Liver (tissue), 7 donors: ENCODE measurements at regions not wholly inside any gene's neighbourhood (a gene's known extent, or its start where the extent isn't known, plus 50 kb on each side); places are given as distances from the start of the nearest gene placed in this dataset.

Experiments
- DNase-seq: peaks from one replicate; pipeline ENCODE4 v3.0.0-alpha.2; 2017; ENCODE audit warnings: low spot score
- H3K27ac ChIP-seq, 2 donors: one replicate each; pipeline ENCODE4 v1.7.0; 2013; ENCODE audit warnings: inconsistent platforms in 2 of 2, low read length in 2 of 2, control low read depth in 1 of 2, low read depth in 1 of 2, mild to moderate bottlenecking in 1 of 2
- H3K27me3 ChIP-seq, 4 donors: one replicate each; pipeline versions ENCODE4 v1.6.1 to v1.7.0; 2013; ENCODE audit warnings: low read length in 3 of 4, inconsistent platforms in 1 of 4, mild to moderate bottlenecking in 1 of 4, moderate library complexity in 1 of 4; ENCODE audit not compliant: control insufficient read depth in 4 of 4, insufficient read depth in 4 of 4
- H3K36me3 ChIP-seq, 4 donors: one replicate each; pipeline versions ENCODE4 v1.6.1 to v1.7.0; 2013; ENCODE audit warnings: low read length in 3 of 4, mild to moderate bottlenecking in 3 of 4, low read depth in 1 of 4, moderate library complexity in 1 of 4; ENCODE audit not compliant: control insufficient read depth in 4 of 4, insufficient read depth in 3 of 4
- H3K4me1 ChIP-seq, 4 donors: one replicate each; pipeline versions ENCODE4 v1.6.1 to v1.7.0; 2013; ENCODE audit warnings: low read length in 3 of 4, mild to moderate bottlenecking in 3 of 4, moderate library complexity in 1 of 4; ENCODE audit not compliant: control insufficient read depth in 4 of 4, insufficient read depth in 4 of 4
- H3K4me3 ChIP-seq, 3 donors: one replicate each; pipeline versions ENCODE4 v1.6.1 to v1.7.0; 2013; ENCODE audit warnings: low read length in 3 of 3, control low read depth in 1 of 3, low read depth in 1 of 3, mild to moderate bottlenecking in 1 of 3
- H3K9ac ChIP-seq, 2 donors: one replicate each; pipeline ENCODE4 v1.7.0; 2013; ENCODE audit warnings: low read length in 2 of 2, mild to moderate bottlenecking in 2 of 2, moderate library complexity in 2 of 2, control low read depth in 1 of 2, low read depth in 1 of 2
- H3K9me3 ChIP-seq, 4 donors: one replicate each; pipeline versions ENCODE4 v1.6.1 to v1.7.0; 2013; ENCODE audit warnings: low read length in 3 of 4; ENCODE audit not compliant: control insufficient read depth in 4 of 4
- EGR1 ChIP-seq, 2 donors: IDR thresholded peaks; 2 replicates each; pipeline ENCODE4 v1.6.1; 2016 to 2018; ENCODE audit warnings: antibody characterized with exemption in 2 of 2, low read depth in 2 of 2
- FOXA1 ChIP-seq: IDR thresholded peaks from 2 replicates; pipeline ENCODE4 v1.6.1; 2016; ENCODE audit warnings: antibody characterized with exemption
- FOXA2 ChIP-seq: IDR thresholded peaks from 2 replicates; pipeline ENCODE4 v1.6.1; 2016; ENCODE audit warnings: antibody characterized with exemption
- GABPA ChIP-seq, 2 donors: IDR thresholded peaks in 1 of 2; conservative IDR thresholded peaks in 1 of 2; 2 replicates each; pipeline ENCODE4 v1.6.1; 2016; ENCODE audit warnings: antibody characterized with exemption in 2 of 2, mild to moderate bottlenecking in 1 of 2, moderate library complexity in 1 of 2
- HNF4A ChIP-seq, 2 donors: conservative IDR thresholded peaks; 2 replicates each; pipeline ENCODE4 v1.6.1; 2016; ENCODE audit warnings: antibody characterized with exemption in 2 of 2, mild to moderate bottlenecking in 2 of 2
- HNF4G ChIP-seq: IDR thresholded peaks from 2 replicates; pipeline ENCODE4 v1.6.1; 2016; ENCODE audit warnings: antibody characterized with exemption
- JUND ChIP-seq, 2 donors: IDR thresholded peaks; 2 replicates each; pipeline ENCODE4 v1.6.1; 2016; ENCODE audit warnings: antibody characterized with exemption in 2 of 2
- NR2F2 ChIP-seq: IDR thresholded peaks from 2 replicates; pipeline ENCODE4 v1.6.1; 2016; ENCODE audit warnings: antibody characterized with exemption
- RAD21 ChIP-seq, 2 donors: IDR thresholded peaks; 2 replicates each; pipeline ENCODE4 v1.6.1; 2016; ENCODE audit warnings: antibody characterized with exemption in 2 of 2, mild to moderate bottlenecking in 2 of 2
- RXRA ChIP-seq, 2 donors: IDR thresholded peaks; 2 replicates each; pipeline ENCODE4 v1.6.1; 2017 to 2018; ENCODE audit warnings: antibody characterized with exemption in 2 of 2, mild to moderate bottlenecking in 1 of 2
- SP1 ChIP-seq: IDR thresholded peaks from 2 replicates; pipeline ENCODE4 v1.6.1; 2018; ENCODE audit warnings: antibody characterized with exemption, mild to moderate bottlenecking
- TAF1 ChIP-seq: conservative IDR thresholded peaks from 2 replicates; pipeline ENCODE4 v1.6.1; 2016; ENCODE audit warnings: antibody characterized with exemption, mild to moderate bottlenecking
- YY1 ChIP-seq: IDR thresholded peaks from 2 replicates; pipeline ENCODE4 v1.6.1; 2016; ENCODE audit warnings: antibody characterized with exemption, mild to moderate bottlenecking
- WGBS: extraction: QIAGEN DNeasy Blood & Tissue Kit; methylation state at CpG from one replicate; pipeline ENCODE4 v1.1.7; 2013; 5-methylcytosine and 5-hydroxymethylcytosine counted together
- TF ChIP-seq, protein P1 (sequence below): IDR thresholded peaks from 2 replicates; pipeline ENCODE4 v1.6.1; 2016; ENCODE audit warnings: antibody characterized with exemption, mild to moderate bottlenecking
- TF ChIP-seq, protein P2 (sequence below): IDR thresholded peaks from 2 replicates; pipeline ENCODE4 v1.6.1; 2016; ENCODE audit warnings: antibody characterized with exemption
- TF ChIP-seq, protein P3 (sequence below): IDR thresholded peaks from 2 replicates; pipeline ENCODE4 v1.6.1; 2016; ENCODE audit warnings: antibody characterized with exemption
- TF ChIP-seq, protein P4 (sequence below): IDR thresholded peaks from 2 replicates; pipeline ENCODE4 v1.6.1; 2016; ENCODE audit warnings: antibody characterized with exemption
- donor health status: healthy.
- donor health status: healthy.
- donor health status: healthy.
- donor health status: healthy.

DNA sequence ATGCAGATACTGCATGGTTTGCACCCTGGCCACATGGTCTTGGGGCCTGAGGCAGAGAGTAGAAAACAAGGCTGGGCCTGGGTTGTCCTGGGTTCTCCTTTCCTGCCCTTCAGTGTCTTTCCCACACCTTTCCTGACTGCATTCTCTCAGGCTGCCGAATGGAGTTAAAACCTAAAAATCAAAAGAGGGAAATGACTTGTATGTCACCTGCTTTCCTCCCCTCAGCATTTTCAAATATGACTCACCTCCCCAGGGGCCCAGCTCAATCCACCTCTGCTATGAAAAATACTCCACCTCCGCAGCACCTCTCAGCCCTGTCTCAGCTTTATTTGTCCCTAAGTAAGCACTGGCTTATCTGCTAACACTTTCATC, 457.8 kb upstream of the MEX3C start (continued):
- TF ChIP-seq, protein P1, sequence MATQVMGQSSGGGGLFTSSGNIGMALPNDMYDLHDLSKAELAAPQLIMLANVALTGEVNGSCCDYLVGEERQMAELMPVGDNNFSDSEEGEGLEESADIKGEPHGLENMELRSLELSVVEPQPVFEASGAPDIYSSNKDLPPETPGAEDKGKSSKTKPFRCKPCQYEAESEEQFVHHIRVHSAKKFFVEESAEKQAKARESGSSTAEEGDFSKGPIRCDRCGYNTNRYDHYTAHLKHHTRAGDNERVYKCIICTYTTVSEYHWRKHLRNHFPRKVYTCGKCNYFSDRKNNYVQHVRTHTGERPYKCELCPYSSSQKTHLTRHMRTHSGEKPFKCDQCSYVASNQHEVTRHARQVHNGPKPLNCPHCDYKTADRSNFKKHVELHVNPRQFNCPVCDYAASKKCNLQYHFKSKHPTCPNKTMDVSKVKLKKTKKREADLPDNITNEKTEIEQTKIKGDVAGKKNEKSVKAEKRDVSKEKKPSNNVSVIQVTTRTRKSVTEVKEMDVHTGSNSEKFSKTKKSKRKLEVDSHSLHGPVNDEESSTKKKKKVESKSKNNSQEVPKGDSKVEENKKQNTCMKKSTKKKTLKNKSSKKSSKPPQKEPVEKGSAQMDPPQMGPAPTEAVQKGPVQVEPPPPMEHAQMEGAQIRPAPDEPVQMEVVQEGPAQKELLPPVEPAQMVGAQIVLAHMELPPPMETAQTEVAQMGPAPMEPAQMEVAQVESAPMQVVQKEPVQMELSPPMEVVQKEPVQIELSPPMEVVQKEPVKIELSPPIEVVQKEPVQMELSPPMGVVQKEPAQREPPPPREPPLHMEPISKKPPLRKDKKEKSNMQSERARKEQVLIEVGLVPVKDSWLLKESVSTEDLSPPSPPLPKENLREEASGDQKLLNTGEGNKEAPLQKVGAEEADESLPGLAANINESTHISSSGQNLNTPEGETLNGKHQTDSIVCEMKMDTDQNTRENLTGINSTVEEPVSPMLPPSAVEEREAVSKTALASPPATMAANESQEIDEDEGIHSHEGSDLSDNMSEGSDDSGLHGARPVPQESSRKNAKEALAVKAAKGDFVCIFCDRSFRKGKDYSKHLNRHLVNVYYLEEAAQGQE: no peak

DNA sequence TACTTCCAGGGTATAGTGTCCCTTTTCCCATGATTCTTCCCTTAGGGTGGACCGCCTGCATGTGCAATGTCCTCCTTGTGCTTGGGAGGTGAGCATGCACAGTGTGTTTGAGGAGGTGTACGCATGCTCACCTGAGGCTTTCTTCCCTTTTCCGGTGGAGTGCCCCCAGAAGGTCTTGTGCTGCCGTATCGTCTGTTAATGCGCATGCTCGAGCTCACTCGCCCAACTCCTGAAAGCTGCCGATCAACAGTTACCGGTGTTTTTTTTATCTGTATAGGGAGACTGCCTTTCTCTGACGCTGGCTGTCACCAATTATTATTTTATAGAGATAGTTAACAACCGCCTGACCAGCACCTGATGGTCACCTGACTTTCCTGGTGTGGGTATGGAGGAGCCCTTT, 458.8 kb upstream of the MEX3C start:
- Histone ChIP-seq H3K36me3 (no peaks in the 10 kb centered on the region), H3K9ac (no peak overlapping the region), H3K27me3 (peaks cover 0 to 6% (median 0%) of the 10 kb centered on the region in 4 donors), H3K4me3 (no peak overlapping the region), H3K27ac (no peak overlapping the region), H3K4me1 (no peaks in the 10 kb centered on the region), H3K9me3 (no peaks in the 10 kb centered on the region)
- WGBS: 76% methylated on average over 12 of the region's 12 CpGs
- TF ChIP-seq SP1: no peak
- TF ChIP-seq FOXA2: no peak
- TF ChIP-seq HNF4G: no peak
- no peak for TF ChIP-seq HNF4A (conservative IDR thresholded peaks at IDR 0.05)
- TF ChIP-seq, protein P2, sequence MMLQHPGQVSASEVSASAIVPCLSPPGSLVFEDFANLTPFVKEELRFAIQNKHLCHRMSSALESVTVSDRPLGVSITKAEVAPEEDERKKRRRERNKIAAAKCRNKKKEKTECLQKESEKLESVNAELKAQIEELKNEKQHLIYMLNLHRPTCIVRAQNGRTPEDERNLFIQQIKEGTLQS: no peak
- TF ChIP-seq, protein P1: no peak
- TF ChIP-seq, protein P3, sequence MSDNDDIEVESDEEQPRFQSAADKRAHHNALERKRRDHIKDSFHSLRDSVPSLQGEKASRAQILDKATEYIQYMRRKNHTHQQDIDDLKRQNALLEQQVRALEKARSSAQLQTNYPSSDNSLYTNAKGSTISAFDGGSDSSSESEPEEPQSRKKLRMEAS: no peak
- no peak for TF ChIP-seq GABPA (IDR thresholded peaks at IDR 0.05 in 1 of 2, conservative IDR thresholded peaks at IDR 0.05 in 1 of 2)
- TF ChIP-seq, protein P4, sequence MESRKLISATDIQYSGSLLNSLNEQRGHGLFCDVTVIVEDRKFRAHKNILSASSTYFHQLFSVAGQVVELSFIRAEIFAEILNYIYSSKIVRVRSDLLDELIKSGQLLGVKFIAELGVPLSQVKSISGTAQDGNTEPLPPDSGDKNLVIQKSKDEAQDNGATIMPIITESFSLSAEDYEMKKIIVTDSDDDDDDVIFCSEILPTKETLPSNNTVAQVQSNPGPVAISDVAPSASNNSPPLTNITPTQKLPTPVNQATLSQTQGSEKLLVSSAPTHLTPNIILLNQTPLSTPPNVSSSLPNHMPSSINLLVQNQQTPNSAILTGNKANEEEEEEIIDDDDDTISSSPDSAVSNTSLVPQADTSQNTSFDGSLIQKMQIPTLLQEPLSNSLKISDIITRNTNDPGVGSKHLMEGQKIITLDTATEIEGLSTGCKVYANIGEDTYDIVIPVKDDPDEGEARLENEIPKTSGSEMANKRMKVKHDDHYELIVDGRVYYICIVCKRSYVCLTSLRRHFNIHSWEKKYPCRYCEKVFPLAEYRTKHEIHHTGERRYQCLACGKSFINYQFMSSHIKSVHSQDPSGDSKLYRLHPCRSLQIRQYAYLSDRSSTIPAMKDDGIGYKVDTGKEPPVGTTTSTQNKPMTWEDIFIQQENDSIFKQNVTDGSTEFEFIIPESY: no peak
- TF ChIP-seq RXRA (IDR thresholded peaks at IDR 0.05): no peak
- DNase-seq: no peak

DNA sequence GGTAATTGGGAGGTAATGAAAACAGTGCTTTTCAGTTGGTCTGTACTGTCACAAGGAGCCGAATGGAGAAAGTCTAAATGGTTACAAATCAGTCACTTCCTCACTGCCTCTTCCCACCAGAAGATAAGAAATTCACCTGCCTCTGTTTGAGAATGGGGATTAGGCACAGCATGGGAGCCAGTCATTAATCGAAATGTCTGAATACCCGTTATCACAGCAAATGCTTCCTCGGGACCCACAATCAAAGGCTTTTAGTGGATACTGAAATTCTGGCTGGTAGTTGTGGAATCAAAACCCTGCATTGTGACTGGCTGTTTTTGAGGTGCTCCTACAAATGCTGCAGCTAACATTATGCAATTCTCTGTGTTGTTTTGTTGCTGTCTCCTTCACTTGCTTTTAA, 461.0 kb upstream of the MEX3C start:
- no peak overlapping the region for H3K9ac ChIP-seq
- no peaks in the 10 kb centered on the region for H3K36me3 ChIP-seq
- no peaks in the 10 kb centered on the region for H3K4me1 ChIP-seq
- WGBS: 15% methylated on average over 4 of the region's 4 CpGs
- H3K9me3 ChIP-seq: no peaks in the 10 kb centered on the region
- no peak for DNase-seq
- H3K4me3 ChIP-seq: no peak overlapping the region
- peaks cover 0 to 6% (median 0%) of the 10 kb centered on the region in 4 donors for H3K27me3 ChIP-seq
- H3K27ac ChIP-seq: no peak overlapping the region
- TF ChIP-seq FOXA1 (no peak), RXRA (IDR thresholded peaks at IDR 0.05) (no peak), JUND (IDR thresholded peaks at IDR 0.05) (no peak), SP1 (no peak), NR2F2 (no peak), TAF1 (no peak), RAD21 (IDR thresholded peaks at IDR 0.05) (no peak), YY1 (no peak), HNF4G (no peak), EGR1 (IDR thresholded peaks at IDR 0.05; ENCODE audit: low read depth in 2 of 2) (no peak)
- TF ChIP-seq, protein P3: no peak
- TF ChIP-seq, protein P4: no peak
